NCI-H82 treated with DMSO at 0.1 percent for 48 hours (cell line): ENCODE measurements at regions not wholly inside any gene's neighbourhood (a gene's known extent, or its start where the extent isn't known, plus 50 kb on each side); places are given as distances from the start of the nearest gene placed in this dataset.
A peak's percentile ranks its signal among the peaks of the same experiment; 100 is the strongest.

ENCODE experiments used
- DNase-seq: peaks from one replicate; lab custom pipeline; 2025; ENCODE audit not compliant: unreplicated experiment; lab: John Stamatoyannopoulos, UW

DNA sequence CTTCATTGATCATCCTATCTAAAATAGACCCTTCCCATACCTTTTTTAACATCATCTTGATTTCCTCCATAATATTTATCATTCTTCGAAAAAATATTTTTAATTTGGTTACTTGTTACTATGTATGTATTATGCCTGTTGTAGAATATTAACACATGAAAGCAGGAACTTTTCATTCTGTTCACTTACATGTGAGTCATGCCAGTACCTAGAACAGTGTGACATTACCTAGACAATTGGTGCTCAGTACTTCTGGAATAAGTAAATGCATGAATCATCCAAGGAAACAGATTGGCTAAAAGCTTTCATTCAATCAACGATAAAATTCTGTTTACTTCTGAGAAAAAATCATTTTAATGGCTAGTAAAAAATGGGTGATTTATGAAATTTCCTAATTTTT, 76.4 kb downstream of the CXXC4 start:
- no peak for DNase-seq

DNA sequence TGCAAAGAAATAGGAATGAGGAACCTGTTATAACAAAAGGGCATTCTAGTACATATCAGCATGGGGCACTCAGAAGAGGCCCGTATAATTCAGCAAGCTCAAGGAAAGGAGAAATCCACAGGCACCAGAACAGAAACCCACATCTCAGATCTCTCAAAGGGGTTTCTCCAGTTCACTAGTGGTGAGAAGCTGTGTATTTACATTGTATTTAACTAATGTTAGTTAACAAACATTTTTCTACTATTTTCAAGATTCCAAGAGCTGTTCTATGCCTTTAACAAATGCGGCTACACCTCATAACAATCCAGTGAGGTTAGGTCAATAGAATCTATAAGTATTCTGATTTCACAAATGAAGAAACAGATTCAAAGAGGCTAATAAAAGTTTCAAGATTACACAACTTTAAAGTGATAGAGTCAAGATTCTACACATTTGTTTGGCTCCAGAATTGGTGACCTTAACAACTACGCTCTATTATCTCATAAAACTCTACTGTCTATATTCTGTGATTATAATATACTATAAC, 77.3 kb downstream of the CXXC4 start:
- DNase-seq, result no peak

DNA sequence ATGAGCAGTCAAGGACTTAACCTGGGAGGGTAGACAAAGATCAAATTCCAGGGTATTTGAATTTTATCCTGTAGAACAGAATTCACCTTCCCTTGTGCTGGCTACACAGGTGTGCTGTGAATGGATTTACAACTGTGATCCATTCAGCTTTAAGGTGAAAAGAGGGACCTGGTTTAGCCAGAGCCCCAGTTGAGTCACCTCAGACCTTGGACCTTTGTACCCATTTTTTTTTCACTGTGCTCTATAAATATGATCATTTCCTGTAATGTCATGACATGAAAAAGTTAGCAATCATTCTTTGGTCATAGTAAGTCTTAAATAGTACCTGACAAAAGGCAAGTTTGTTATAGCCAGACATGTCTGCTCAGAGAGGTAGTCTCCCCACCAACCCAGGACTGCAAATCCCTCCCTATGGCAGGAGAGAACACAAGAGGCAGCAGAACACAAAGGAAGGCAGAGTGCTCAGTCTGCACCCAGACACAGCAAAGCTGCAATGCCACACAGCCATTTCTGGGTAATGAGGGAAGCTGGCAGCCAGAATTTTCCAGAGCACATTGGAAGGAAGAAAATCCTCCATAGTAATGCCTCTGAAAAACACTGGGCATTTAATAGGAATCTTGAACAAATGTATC, 77.9 kb downstream of the CXXC4 start:
- DNase-seq, result no peak

DNA sequence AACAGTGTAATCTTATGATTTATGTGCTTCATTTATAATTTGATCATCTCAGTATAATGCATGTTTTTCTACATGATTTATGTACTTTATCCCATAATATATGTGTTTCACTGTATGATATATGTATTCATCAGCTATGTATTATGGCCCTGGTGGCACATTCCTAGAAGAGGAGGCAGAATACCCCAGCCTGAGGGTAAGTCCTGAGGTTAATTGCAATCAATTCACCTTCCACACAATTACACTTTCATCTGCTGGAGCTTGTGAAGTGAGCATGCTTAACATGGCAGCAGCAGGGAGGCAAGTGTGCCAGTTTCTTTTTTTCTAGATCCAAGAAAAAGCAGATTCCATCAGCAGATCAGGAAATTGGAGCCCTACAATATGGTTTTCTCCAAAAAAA, 81.2 kb downstream of the CXXC4 start:
- DNase-seq, result no peak

DNA sequence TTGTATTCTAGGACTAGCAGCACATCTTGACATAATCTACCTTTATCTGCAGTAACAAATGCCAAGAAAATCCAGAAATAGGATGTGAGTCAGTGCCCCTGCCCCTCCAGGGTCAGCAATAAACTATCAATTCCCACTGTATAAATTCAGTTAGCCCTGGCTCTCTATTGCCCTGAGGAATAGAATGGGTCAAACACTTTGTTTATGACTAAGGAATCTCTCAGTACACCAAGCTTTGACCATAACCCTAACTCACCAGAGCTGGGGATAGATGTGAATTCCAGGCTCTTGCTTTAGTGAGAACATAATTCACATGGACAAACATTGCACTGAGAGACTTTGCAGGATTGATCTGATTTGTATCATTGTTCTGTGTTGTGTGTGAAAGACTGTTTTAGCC, 82.3 kb downstream of the CXXC4 start:
- no peak for DNase-seq

DNA sequence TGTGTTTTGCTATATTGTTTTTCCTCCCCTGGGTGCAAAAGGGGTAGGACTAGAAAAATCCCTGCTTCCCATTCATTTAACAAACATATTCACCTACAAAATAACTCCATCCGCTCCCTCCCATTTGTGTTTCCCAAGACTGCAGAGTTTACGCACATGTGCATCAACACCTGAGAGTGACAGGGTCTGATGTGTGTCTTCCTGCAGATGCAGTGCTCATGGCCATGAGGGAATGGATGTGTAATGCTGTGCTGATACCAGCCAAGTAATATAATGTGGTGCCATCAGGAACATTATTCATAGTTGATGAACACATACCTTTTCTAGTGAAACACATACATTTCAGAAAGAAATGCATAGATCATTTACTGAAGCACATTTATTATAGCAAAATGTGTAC, 83.2 kb downstream of the CXXC4 start:
- no peak for DNase-seq

DNA sequence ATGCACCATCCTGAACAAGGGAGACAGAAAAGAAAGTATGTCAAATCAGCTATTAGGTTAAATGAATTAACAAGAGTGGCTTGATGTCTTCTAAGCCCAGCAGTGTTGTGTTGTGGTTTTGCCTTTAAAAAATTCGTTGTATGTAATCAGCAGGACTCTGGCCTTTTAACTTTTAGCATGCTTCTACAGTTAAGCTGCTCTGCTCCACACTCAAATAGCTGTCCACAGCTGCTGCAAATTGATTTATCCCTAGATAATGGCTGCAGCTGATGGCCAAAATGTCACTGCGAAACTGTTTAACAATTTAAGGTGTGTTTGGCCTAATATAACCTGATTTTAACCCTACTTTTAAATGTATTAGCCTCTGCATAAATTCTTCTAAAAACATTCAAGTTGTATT, 85.8 kb downstream of the CXXC4 start:
- DNase-seq, result no peak

DNA sequence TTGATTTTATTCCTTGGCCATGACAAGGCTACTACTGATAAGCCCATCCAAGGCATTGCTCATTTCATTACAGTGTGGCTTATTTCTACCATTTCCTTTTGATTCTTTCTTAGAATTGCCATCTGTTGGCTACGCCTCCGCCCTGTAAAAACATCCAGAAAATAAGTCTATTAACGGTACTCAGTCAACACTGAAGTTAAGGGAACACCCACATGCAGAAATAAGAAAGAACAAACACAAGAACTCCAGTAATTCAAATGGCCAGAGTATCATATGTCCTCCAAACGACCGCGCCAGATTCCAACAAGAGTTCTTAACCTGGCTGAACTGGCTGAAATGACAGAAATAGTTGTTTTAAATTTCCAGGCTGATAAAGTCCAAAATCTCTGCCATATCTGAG, 90.3 kb downstream of the CXXC4 start:
- DNase-seq, result no peak

DNA sequence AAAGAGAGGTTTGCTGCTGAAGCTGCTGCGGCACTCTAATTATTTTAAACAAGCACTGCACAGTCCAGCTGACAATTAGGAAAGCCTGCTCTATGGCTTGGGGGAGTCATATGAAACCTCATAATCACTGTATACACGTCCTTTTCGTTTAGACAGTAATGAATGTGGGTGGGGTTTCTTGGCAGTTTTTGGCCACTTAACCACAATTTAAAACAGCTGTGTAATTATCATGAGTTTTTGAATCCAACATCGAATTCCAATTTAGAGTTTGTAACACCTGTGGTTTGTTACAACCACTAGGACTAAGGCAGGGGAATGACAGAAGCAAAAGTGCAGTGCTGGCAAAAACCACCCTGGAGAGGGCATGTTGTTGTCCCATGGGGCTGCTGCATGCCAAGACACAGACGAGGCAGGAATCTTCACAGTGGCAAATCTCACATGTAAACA, 99.5 kb downstream of the CXXC4 start:
- DNase-seq, result no peak

DNA sequence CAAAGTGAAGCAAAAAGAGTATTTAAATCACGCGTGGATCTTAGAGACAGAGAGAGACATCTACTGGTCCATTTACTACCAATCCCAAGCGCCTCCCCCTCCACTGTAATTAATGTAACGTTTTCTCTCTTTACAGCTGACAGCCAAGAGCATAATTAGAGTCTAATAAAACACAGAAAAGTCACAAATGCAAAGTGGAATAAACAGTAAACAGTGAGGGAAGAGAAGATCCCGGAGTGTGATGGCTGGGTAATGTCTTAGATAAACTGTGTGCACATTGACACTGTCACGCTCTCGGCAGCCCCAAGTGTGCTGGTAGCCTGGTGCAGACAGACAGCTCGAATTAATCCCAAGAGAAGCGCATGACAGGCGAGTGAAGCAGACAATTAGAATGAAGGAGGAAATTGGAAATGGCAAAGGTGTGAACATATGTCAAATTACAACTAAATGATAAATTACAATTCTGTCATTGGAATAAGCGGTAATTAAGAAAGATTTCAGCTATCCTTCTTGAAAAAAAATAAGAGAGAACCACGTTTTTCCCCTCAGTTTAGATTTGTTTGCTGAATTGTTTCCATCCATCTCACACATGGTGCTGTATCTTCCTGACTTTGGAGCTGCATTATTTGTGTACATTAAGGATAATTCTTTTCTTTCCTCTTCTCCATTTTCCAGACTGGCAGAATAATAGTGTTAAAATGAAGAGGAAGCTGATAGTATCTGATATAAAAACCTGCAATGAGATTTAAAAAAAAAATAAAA, 100.1 kb downstream of the CXXC4 start:
- peak; percentile 34 for DNase-seq

DNA sequence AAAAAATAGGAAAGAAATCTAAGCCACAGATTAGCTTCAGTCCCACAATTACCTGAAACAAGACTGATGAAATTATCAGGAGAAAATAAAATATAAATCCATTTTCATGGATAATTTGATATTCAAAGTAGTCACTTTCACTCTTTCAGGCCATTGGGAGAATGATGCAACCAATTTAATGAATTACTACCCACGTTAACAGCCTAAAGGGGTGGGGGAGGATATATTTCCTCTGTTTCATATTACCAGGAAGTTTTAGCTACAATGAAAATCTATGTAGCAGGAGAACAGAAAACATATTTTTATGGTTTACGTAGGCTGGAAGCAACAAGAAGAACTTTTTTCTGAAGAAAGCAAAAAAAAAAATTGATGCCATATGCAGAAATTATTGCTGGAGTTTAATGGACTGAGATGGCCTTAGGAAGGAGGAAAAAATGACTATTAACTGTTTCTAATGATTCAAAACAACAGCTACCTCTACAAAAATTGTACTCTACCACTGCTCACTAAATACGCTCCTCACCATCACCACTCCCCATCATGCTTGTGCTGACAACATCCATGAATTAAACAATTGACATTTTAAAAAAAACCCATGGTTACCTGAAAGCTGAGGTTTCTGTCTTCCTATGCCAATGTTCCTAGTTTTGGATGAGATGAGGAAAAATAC, 100.9 kb downstream of the CXXC4 start:
- no peak for DNase-seq

DNA sequence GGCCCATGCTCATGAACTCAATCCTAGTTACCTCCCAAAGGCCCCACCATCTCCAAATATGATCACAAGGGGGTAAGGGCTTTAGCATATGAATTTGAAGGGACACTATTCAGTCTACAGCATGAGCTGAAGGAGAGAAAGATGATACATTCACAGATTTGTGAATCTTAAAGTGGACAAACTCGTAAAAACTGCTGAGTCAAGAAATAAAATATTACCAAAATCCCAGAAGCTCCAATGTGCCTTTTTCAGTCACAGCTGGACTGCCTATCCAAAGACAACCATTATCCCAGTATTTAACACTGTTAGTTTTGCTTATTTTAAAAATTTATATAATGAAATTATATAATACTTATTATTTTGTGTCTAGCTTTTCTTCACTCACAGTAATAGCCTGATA, 109.0 kb downstream of the CXXC4 start:
- no peak for DNase-seq

DNA sequence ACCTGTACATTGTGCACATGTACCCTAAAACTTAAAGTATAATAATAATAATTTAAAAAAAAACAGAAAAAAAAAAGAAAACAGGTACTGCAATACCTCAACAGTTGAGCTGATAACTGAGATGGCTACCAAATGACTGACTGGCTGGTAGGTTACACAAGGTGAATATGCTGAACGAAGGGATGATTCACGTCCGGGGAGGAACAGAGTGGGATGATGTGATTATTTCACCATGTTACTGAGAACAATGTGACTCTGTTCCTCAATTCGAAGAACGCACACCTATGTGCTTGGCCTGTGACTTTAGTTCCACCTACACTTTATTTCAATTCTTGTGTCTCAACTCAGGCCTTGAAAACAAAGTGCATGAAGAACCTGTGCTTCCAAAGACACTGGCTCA, 111.7 kb downstream of the CXXC4 start:
- DNase-seq, result no peak

DNA sequence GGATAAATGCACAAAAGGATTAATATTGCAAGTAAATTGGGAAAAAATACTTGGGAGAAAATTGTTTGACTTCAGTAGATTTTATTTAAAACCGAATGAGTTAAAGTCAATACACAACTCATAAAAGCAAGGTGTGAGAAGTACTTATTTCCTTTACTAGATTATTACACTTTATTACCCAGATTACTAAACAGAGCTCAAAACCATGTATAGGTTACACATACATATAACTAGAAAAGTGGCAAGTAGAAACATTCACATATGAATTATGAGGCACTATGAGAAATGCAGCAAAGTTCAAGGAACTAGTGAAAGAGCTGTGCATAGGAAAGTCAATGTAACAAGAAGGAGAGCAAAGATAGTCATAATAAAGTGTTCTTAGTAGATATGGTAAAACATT, 113.0 kb downstream of the CXXC4 start:
- no peak for DNase-seq

DNA sequence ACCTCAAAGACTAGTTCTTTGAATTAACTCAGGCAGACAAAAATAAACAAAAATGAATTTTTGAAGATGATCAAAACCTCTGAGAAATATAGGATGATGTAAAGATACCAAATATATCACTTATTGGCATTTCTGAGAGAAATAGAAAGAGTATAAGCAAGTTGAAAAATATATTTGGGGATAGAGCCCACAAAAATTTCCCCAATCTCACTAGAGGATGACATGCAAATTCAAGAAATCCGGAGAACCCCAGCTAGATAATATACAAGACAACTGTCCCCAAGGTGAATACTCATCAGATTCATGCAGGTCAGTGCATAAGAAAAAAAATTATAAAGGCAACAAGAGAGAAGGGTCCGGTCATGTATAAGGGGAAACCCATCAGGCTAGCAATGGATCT, 129.1 kb downstream of the CXXC4 start:
- DNase-seq, result no peak

DNA sequence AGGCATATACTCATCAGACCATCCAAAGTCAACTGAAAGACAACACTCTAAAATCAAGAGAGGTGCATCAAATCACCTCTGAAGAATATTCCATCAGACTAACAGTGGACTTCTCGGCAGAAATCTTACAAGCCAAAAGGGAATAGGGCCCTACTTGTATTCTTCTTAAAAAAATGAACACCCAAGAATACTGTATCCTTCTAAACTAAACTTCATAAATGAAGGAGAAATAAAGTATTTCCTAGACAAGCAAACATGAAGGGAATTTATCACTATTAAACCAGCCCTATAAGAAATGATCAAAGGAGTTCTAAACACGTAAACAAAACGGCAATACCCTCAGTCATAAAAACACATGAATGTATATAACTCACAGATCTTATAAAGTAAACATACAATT, 141.2 kb downstream of the CXXC4 start:
- no peak for DNase-seq

DNA sequence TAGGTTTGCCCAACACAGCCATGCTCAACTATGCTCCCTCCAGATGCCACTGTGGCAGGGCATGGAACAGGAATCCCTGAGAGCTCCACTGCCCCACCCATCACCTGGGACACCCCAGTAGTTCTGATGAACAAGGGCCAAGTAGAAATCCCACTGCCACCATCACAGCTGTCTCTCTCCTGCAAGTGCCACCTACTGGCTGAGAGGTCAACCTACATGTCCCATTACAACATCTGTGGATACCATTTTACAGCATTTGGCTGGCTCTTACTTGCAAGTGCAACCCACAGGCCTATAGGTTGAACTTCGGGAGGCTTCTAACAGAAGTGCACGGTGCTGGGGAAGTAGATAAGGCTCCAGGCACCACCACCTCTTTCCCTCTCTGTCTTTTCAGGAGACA, 142.5 kb downstream of the CXXC4 start:
- DNase-seq, result no peak

DNA sequence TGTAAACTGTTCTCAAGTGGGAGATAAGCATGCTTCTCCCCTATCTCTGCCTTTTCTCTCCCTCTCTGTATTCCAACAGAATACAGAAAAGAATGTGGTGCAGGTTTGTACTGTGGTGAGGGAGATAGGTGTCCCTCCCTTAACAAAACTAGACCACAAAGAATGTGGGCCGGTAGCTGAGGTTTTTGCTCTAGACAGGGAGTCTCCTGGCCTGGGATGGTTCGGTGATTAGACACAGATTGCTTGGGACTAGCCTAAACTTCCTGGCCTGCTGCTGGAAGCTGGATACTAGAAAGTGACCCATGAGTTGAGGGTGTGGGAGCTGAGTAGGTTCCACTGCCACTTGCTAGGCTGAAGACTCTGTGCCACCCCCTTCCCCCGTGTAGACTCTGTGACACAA, 143.0 kb downstream of the CXXC4 start:
- no peak for DNase-seq

DNA sequence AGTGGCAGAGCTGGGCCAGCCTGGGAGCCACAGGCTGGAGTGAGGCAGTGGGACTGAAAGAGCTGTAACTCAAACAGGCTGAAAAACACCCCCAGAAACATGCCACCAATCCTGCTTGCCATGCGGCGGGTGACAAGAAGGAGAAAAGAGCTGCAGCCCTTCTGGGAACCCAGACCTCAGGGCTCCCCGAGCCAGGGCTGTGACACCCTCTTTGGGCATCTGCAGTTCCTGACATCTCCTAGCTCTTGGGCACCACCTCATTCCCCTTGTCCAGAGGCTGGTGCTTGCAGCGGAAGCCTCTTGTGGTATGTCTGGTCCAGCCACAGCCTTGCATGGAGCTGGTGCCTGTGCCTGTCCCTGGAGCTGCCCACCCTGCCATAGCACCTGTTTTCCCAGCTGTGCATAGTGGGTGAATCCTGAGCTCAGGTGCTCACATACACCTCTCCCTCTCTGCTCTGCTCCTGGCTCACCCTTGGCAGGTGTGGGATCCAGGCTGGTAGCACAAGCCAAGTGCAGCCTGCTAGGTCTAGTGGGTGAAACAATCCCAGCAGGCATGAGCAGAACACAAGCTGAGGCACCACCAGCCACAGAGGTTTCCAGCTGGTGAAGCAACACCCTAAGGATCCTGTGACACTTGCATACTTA, 149.0 kb downstream of the CXXC4 start:
- no peak for DNase-seq

DNA sequence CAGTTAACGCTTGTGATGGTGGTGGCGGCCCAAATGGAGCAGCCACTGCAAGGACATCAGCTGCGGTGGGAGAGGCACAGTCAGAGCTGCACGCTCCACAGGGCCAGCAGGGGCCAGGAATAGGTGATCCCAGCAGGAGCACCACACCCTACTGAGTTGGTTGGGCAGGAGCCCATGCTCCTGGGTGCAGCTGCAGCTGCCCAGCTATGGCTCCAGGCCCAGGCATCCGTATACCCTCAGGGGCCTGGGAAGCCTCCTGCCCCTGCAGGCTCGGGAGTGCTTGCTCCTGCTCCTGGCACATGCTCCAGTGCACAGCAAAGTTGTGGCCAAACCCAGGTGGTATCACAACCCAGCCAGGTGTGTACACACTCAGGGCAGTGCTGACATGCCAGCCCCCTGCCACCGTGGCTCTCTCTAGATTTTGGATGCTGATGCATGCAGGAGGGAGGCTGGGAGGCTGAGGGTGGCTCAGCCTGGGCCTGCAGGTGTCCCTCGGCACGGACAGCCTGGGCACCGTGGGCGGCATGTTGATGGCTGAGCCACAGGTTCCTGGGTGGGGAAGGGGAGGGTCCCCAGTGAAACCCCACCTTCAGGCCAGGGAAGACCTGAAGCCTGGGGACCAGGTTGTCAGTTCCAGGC, 150.2 kb downstream of the CXXC4 start:
- DNase-seq, result no peak

DNA sequence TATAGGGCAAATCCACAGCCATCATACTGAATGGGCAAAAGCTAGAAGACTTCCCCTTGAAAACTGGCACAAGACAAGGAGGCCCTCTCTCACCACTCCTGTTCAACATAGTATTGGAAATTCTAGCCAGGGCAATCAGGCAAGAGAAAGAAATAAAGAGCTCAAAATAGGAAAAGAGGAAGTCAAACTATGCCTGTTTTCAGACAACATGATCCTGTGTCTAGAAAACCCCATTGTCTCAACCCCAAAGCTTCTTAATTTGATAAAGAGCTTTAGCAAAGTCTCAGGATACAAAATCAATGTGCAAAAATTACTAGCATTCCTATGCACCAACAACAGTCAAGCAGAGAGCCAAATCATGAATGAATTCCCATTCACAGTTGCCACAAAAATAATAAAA, 160.3 kb downstream of the CXXC4 start:
- DNase-seq, result no peak
